Kidney tubule cell (primary cell): ENCODE measurements at regions not wholly inside any gene's neighbourhood (a gene's known extent, or its start where the extent isn't known, plus 50 kb on each side); places are given as distances from the start of the nearest gene placed in this dataset.

Experiments used
- DNase-seq: peaks from one replicate; pipeline ENCODE4 v3.0.0-alpha.2; 2018; ENCODE audit warnings: low spot score

GRCh38 chr15:97501291-97501690, 459.2 kb upstream of the ARRDC4 start:
- DNase-seq = no peak

- peak; percentile 60 for DNase-seq
Observed at GRCh38 chr15:97502038-97502437, 458.5 kb upstream of the ARRDC4 start.

- DNase-seq = peak; percentile 37
Observed at GRCh38 chr15:97504031-97504792, 456.3 kb upstream of the ARRDC4 start.

GRCh38 chr15:97517737-97518136, 442.8 kb upstream of the ARRDC4 start:
- DNase-seq = no peak

GRCh38 chr15:97520689-97521088, 439.8 kb upstream of the ARRDC4 start:
- no peak for DNase-seq

- peak; percentile 38 for DNase-seq
Observed at GRCh38 chr15:97521381-97522285, 438.9 kb upstream of the ARRDC4 start.

GRCh38 chr15:97522347-97522746, 438.2 kb upstream of the ARRDC4 start:
- no peak for DNase-seq

- peak; percentile 21 for DNase-seq
Observed at GRCh38 chr15:97525809-97526208, 434.7 kb upstream of the ARRDC4 start.

- DNase-seq = no peak
Observed at GRCh38 chr15:97528238-97528637, 432.3 kb upstream of the ARRDC4 start.

- DNase-seq = no peak
Observed at GRCh38 chr15:97545799-97546198, 414.7 kb upstream of the ARRDC4 start.

- no peak for DNase-seq
Observed at GRCh38 chr15:97547381-97547780, 413.1 kb upstream of the ARRDC4 start.

- no peak for DNase-seq
Observed at GRCh38 chr15:97561529-97561928, 399.0 kb upstream of the ARRDC4 start.

- DNase-seq = no peak
Observed at GRCh38 chr15:97563516-97563915, 397.0 kb upstream of the ARRDC4 start.

- DNase-seq = peak; percentile 32
Observed at GRCh38 chr15:97566961-97567360, 393.5 kb upstream of the ARRDC4 start.

GRCh38 chr15:97567411-97567810, 393.1 kb upstream of the ARRDC4 start:
- DNase-seq = no peak

- no peak for DNase-seq
Observed at GRCh38 chr15:97576929-97577645, 383.4 kb upstream of the ARRDC4 start.

- no peak for DNase-seq
Observed at GRCh38 chr15:97585408-97585807, 375.1 kb upstream of the ARRDC4 start.

- no peak for DNase-seq
Observed at GRCh38 chr15:97592778-97593177, 367.7 kb upstream of the ARRDC4 start.

GRCh38 chr15:97597801-97598200, 362.7 kb upstream of the ARRDC4 start:
- DNase-seq = no peak

- no peak for DNase-seq
Observed at GRCh38 chr15:97598353-97598798, 362.1 kb upstream of the ARRDC4 start.

GRCh38 chr15:97600190-97600589, 360.3 kb upstream of the ARRDC4 start:
- DNase-seq = no peak

- no peak for DNase-seq
Observed at GRCh38 chr15:97604677-97605076, 355.8 kb upstream of the ARRDC4 start.
